GM18502 (cell line): ENCODE measurements at regions not wholly inside any gene's neighbourhood (a gene's known extent, or its start where the extent isn't known, plus 50 kb on each side); places are given as distances from the start of the nearest gene placed in this dataset.

Experiments
- ATAC-seq: cut with Tn5 transposase; IDR thresholded peaks from one replicate; pipeline ENCODE4 v1.9.1; 2021; ENCODE audit warnings: mild to moderate bottlenecking; ENCODE audit not compliant: unreplicated experiment, poor library complexity

- ATAC-seq: no peak
Observed at GRCh38 chr13:60646620-60647019, 249.6 kb downstream of the TDRD3 start.

- peak; percentile 71 for ATAC-seq
Observed at GRCh38 chr13:60645676-60646075, 248.7 kb downstream of the TDRD3 start.

- no peak for ATAC-seq
Observed at GRCh38 chr13:60642552-60642951, 245.5 kb downstream of the TDRD3 start.

- ATAC-seq: no peak
Observed at GRCh38 chr13:60629158-60629557, 232.1 kb downstream of the TDRD3 start.

- ATAC-seq: peak; percentile 93
Observed at GRCh38 chr13:60627071-60627686, 230.2 kb downstream of the TDRD3 start.
